ENCODE measurements at regions not wholly inside any gene's neighbourhood (a gene's known extent, or its start where the extent isn't known, plus 50 kb on each side); places are given as distances from the start of the nearest gene placed in this dataset.

DNA sequence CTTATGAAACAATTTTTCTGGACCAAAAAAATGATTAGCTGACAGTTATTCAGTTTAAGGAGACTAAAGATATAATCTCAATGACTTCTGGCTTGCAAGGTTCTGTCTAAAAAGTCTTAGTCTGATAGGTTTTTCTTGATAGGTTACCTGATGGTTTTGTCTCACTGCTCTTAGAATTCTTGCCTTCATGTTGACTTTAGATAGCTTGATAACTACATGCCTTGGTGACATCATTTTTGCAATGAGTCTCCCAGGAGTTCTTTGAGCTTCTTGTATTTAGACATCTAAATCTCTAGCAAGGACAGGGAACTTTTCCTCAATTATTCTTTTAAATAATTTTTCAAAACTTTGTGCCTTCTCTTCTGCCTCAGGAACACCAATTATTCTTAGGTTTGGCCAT is 1965.3 kb downstream of the ARAP2 start:
- TF ChIP-seq EP300 (IDR thresholded peaks at IDR 0.05), result no peak
- TF ChIP-seq, protein P1, sequence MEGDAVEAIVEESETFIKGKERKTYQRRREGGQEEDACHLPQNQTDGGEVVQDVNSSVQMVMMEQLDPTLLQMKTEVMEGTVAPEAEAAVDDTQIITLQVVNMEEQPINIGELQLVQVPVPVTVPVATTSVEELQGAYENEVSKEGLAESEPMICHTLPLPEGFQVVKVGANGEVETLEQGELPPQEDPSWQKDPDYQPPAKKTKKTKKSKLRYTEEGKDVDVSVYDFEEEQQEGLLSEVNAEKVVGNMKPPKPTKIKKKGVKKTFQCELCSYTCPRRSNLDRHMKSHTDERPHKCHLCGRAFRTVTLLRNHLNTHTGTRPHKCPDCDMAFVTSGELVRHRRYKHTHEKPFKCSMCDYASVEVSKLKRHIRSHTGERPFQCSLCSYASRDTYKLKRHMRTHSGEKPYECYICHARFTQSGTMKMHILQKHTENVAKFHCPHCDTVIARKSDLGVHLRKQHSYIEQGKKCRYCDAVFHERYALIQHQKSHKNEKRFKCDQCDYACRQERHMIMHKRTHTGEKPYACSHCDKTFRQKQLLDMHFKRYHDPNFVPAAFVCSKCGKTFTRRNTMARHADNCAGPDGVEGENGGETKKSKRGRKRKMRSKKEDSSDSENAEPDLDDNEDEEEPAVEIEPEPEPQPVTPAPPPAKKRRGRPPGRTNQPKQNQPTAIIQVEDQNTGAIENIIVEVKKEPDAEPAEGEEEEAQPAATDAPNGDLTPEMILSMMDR (IDR thresholded peaks at IDR 0.05), result no peak
- TF ChIP-seq POLR2AphosphoS5 (IDR thresholded peaks at IDR 0.05), result no peak

Data from stomach (tissue), 4 donors.